WERI-Rb-1 (cell line): ENCODE measurements at regions not wholly inside any gene's neighbourhood (a gene's known extent, or its start where the extent isn't known, plus 50 kb on each side); places are given as distances from the start of the nearest gene placed in this dataset.

Experiments used
- DNase-seq: peaks from one replicate; pipeline ENCODE4 v3.0.0-alpha.2; 2020
- H3K27ac ChIP-seq: fragments of 250-450 bp; sonication (Bioruptor Pico); 2 replicates; pipeline ENCODE4 v1.5.1; 2020; ENCODE audit warnings: mild to moderate bottlenecking, moderate library complexity
- H3K27me3 ChIP-seq: fragments of 250-450 bp; sonication (Bioruptor Pico); 2 replicates; pipeline ENCODE4 v1.5.1; 2021; ENCODE audit warnings: mild to moderate bottlenecking, low read depth, moderate library complexity; ENCODE audit not compliant: insufficient read depth, severe bottlenecking
- H3K36me3 ChIP-seq: fragments of 250-450 bp; sonication (Bioruptor Pico); 2 replicates; pipeline ENCODE4 v1.5.1; 2020; ENCODE audit warnings: mild to moderate bottlenecking, moderate library complexity
- H3K4me3 ChIP-seq: 2 replicates; pipeline ENCODE4 v1.5.1; 2011; ENCODE audit warnings: low read depth, mild to moderate bottlenecking, control low read depth, low read length
- H3K9me3 ChIP-seq: fragments of 250-450 bp; sonication (Bioruptor Pico); 2 replicates; pipeline ENCODE4 v1.5.1; 2021; ENCODE audit warnings: mild to moderate bottlenecking, moderate library complexity; ENCODE audit not compliant: severe bottlenecking
- CTCF ChIP-seq: IDR thresholded peaks from 2 replicates; pipeline ENCODE4 v1.5.1; 2011; ENCODE audit warnings: low read depth, mild to moderate bottlenecking, control low read depth, inconsistent platforms, low read length

GRCh38 chr4:122243785-122244184 lies 91.7 kb downstream of the BLTP1 start:
- H3K9me3 ChIP-seq: no peaks in the 10 kb centered on the region
- peaks cover 32% of the 10 kb centered on the region for H3K36me3 ChIP-seq
- H3K27ac ChIP-seq: no peak overlapping the region

GRCh38 chr4:122244764-122245163 lies 92.6 kb downstream of the BLTP1 start:
- no peak for TF ChIP-seq CTCF
- Histone ChIP-seq H3K27me3 (no peaks in the 10 kb centered on the region), H3K9me3 (no peaks in the 10 kb centered on the region), H3K36me3 (peaks cover 32% of the 10 kb centered on the region), H3K4me3 (no peak overlapping the region), H3K27ac (no peak overlapping the region)
- no peak for DNase-seq

More at GRCh38 chr4:122243785-122244184, 91.7 kb downstream of the BLTP1 start:
- Histone ChIP-seq H3K27me3 (no peaks in the 10 kb centered on the region), H3K4me3 (no peak overlapping the region)
- DNase-seq: no peak
- TF ChIP-seq CTCF: no peak

GRCh38 chr4:122246551-122246950 lies 94.4 kb downstream of the BLTP1 start:
- H3K9me3 ChIP-seq: no peaks in the 10 kb centered on the region
- no peaks in the 10 kb centered on the region for H3K27me3 ChIP-seq
- H3K36me3 ChIP-seq: peaks cover 32% of the 10 kb centered on the region
- no peak for DNase-seq
- no peak for TF ChIP-seq CTCF
- H3K4me3 ChIP-seq: no peak overlapping the region
- no peak overlapping the region for H3K27ac ChIP-seq

GRCh38 chr4:122249357-122249756 lies 97.2 kb downstream of the BLTP1 start:
- Histone ChIP-seq H3K9me3 (no peaks in the 10 kb centered on the region), H3K36me3 (peaks cover 34% of the 10 kb centered on the region), H3K4me3 (no peak overlapping the region), H3K27ac (no peak overlapping the region), H3K27me3 (no peaks in the 10 kb centered on the region)
- no peak for DNase-seq
- TF ChIP-seq CTCF: no peak

GRCh38 chr4:122252584-122252983 lies 100.5 kb downstream of the BLTP1 start:
- no peaks in the 10 kb centered on the region for H3K9me3 ChIP-seq

More at GRCh38 chr4:122252584-122252983, 100.5 kb downstream of the BLTP1 start:
- Histone ChIP-seq H3K27ac (no peak overlapping the region), H3K36me3 (peaks cover 52% of the 10 kb centered on the region), H3K4me3 (no peak overlapping the region), H3K27me3 (no peaks in the 10 kb centered on the region)
- no peak for DNase-seq
- no peak for TF ChIP-seq CTCF
